ENCODE measurements at regions not wholly inside any gene's neighbourhood (a gene's known extent, or its start where the extent isn't known, plus 50 kb on each side); places are given as distances from the start of the nearest gene placed in this dataset.

GRCh38 chr12:59386236-59386635, 209.6 kb upstream of the SLC16A7 start:
- no peak for TF ChIP-seq REST (IDR thresholded peaks at IDR 0.05; ENCODE audit: insufficient read depth in 1 of 2, low read depth in 2 of 2, low read length in 1 of 2)
- TF ChIP-seq POLR2AphosphoS5 (IDR thresholded peaks at IDR 0.05; ENCODE audit: low read depth, low read length), result no peak
- TF ChIP-seq TCF7L2 (IDR thresholded peaks at IDR 0.05; ENCODE audit: low read depth, low read length), result no peak
- TF ChIP-seq SIN3A (IDR thresholded peaks at IDR 0.05; ENCODE audit: borderline replicate concordance, insufficient read depth, low read depth, low read length), result no peak
- no peak for TF ChIP-seq CTCF (IDR thresholded peaks at IDR 0.05)
- BruUV-seq (replicated peaks), result no TSS peak
- ChIA-PET CTCF (no interaction called here), POLR2A (no interaction called here)
- in situ Hi-C loops (cut with HindIII; ENCODE audit: low pct_unique_long_range_greater_than_20kb, low sequenced_read_pairs), result no loop called here
- no peaks in the 10 kb centered on the region for H3K36me3 ChIP-seq (ENCODE audit: control insufficient read depth, insufficient read depth, low read length)
- H3K4me1 ChIP-seq (ENCODE audit: control insufficient read depth, insufficient read depth, low read length), result no peaks in the 10 kb centered on the region
- intact Hi-C loops (cut with micrococcal nuclease; ENCODE audit: unreplicated experiment), result no loop called here
- no peak overlapping the region for H3K27ac ChIP-seq (ENCODE audit: low read length)
- no peaks in the 10 kb centered on the region for H3K27me3 ChIP-seq (ENCODE audit: control insufficient read depth, insufficient read depth, low read length)
- H3K9me3 ChIP-seq (ENCODE audit: control insufficient read depth, insufficient read depth, low read depth, low read length), result no peaks in the 10 kb centered on the region
- ATAC-seq (no peak), DNase-seq (ENCODE audit: low read depth, low spot score) (no peak)
- H3K4me3 ChIP-seq (ENCODE audit: low read depth in 2 of 2, low read length in 2 of 2), result no peak overlapping the region

- H3K27ac ChIP-seq (ENCODE audit: low read length), result no peak overlapping the region
- intact Hi-C loops (cut with micrococcal nuclease; ENCODE audit: unreplicated experiment) (no loop called here), in situ Hi-C loops (cut with HindIII; ENCODE audit: low pct_unique_long_range_greater_than_20kb, low sequenced_read_pairs) (no loop called here)
- H3K9me3 ChIP-seq (ENCODE audit: control insufficient read depth, insufficient read depth, low read depth, low read length), result no peaks in the 10 kb centered on the region
- CTCF ChIA-PET, result no interaction called here
- H3K36me3 ChIP-seq (ENCODE audit: control insufficient read depth, insufficient read depth, low read length), result no peaks in the 10 kb centered on the region
- no TSS peak for BruUV-seq (replicated peaks)
- DNase-seq (ENCODE audit: low read depth, low spot score), result no peak
- no peaks in the 10 kb centered on the region for H3K4me1 ChIP-seq (ENCODE audit: control insufficient read depth, insufficient read depth, low read length)
- H3K27me3 ChIP-seq (ENCODE audit: control insufficient read depth, insufficient read depth, low read length), result no peaks in the 10 kb centered on the region
- no peak for ATAC-seq
- TF ChIP-seq REST (IDR thresholded peaks at IDR 0.05; ENCODE audit: insufficient read depth in 1 of 2, low read depth in 2 of 2, low read length in 1 of 2) (no peak), TCF7L2 (IDR thresholded peaks at IDR 0.05; ENCODE audit: low read depth, low read length) (no peak), SIN3A (IDR thresholded peaks at IDR 0.05; ENCODE audit: borderline replicate concordance, insufficient read depth, low read depth, low read length) (no peak), POLR2AphosphoS5 (IDR thresholded peaks at IDR 0.05; ENCODE audit: low read depth, low read length) (no peak), CTCF (IDR thresholded peaks at IDR 0.05) (no peak)
- H3K4me3 ChIP-seq (ENCODE audit: low read depth in 2 of 2, low read length in 2 of 2), result no peak overlapping the region
- POLR2A ChIA-PET, result no interaction called here
These were observed 212.6 kb upstream of the SLC16A7 start for GRCh38 chr12:59383079-59383822.
